CD14-positive monocyte (primary cell): ENCODE measurements at regions not wholly inside any gene's neighbourhood (a gene's known extent, or its start where the extent isn't known, plus 50 kb on each side); places are given as distances from the start of the nearest gene placed in this dataset.

Experiments
- DNase-seq, 3 donors: peaks; one replicate each; pipeline ENCODE4 v3.0.0-alpha.2; 2011 to 2022
- H2AFZ ChIP-seq: 2 replicates; pipeline ENCODE4 v1.6.0; 2012; ENCODE audit warnings: mild to moderate bottlenecking, low read depth, low read length, inconsistent platforms; ENCODE audit not compliant: insufficient read depth, poor library complexity, severe bottlenecking
- H3K27ac ChIP-seq, 2 donors: 1 replicate in 1 of 2; 2 replicates in 1 of 2; pipeline ENCODE4 v1.5.1; 2012 to 2013; ENCODE audit warnings: low read length in 2 of 2, control low read depth in 1 of 2, inconsistent platforms in 1 of 2, low read depth in 1 of 2, mild to moderate bottlenecking in 1 of 2
- H3K27me3 ChIP-seq, 2 donors: one replicate each; pipeline versions ENCODE4 v1.6.0 to v1.6.1; 2011 to 2013; ENCODE audit warnings: low read length in 2 of 2; ENCODE audit not compliant: control insufficient read depth in 2 of 2, insufficient read depth in 2 of 2
- H3K36me3 ChIP-seq, 2 donors: replicated peaks in 1 of 2; 1 replicate in 1 of 2; 2 replicates in 1 of 2; pipeline versions ENCODE4 v1.5.1 to v1.6.1; 2012 to 2013; ENCODE audit warnings: low read length in 2 of 2, control low read depth in 1 of 2, inconsistent platforms in 1 of 2, mild to moderate bottlenecking in 1 of 2; ENCODE audit not compliant: insufficient read depth in 2 of 2, control insufficient read depth in 1 of 2
- H3K4me1 ChIP-seq, 2 donors: 1 replicate in 1 of 2; 2 replicates in 1 of 2; pipeline versions ENCODE4 v1.5.1 to v1.6.1; 2012 to 2013; ENCODE audit warnings: low read length in 2 of 2, control low read depth in 1 of 2, inconsistent platforms in 1 of 2, mild to moderate bottlenecking in 1 of 2, moderate library complexity in 1 of 2; ENCODE audit not compliant: insufficient read depth in 2 of 2, control insufficient read depth in 1 of 2
- H3K4me2 ChIP-seq: replicated peaks from 2 replicates; pipeline ENCODE3; 2012; ENCODE audit warnings: low read length, moderate library complexity, mild to moderate bottlenecking; ENCODE audit not compliant: poor library complexity, severe bottlenecking; ENCODE audit errors: extremely low read depth
- H3K4me3 ChIP-seq, 3 experiments: fragments of 200-600 bp in 1 of 3; sonication (generic) in 1 of 3; replicated peaks in 1 of 3; 1 replicate in 2 of 3; 2 replicates in 1 of 3; pipeline ENCODE4 v1.5.1; 2011 to 2013; ENCODE audit warnings: low read length in 3 of 3, mild to moderate bottlenecking in 3 of 3, control low read depth in 2 of 3, low read depth in 2 of 3, inconsistent platforms in 1 of 3, moderate library complexity in 1 of 3
- H3K79me2 ChIP-seq: 2 replicates; pipeline ENCODE4 v1.6.0; 2012; ENCODE audit warnings: mild to moderate bottlenecking, control low read depth, inconsistent platforms, low read length, moderate library complexity; ENCODE audit not compliant: insufficient read depth
- H3K9ac ChIP-seq: 2 replicates; pipeline ENCODE4 v1.6.0; 2017; ENCODE audit warnings: low read length, mild to moderate bottlenecking; ENCODE audit not compliant: insufficient read depth, poor library complexity, severe bottlenecking
- H3K9me3 ChIP-seq, 2 donors: replicated peaks in 1 of 2; 1 replicate in 1 of 2; 2 replicates in 1 of 2; pipeline versions ENCODE4 v1.5.1 to v1.6.1; 2012 to 2013; ENCODE audit warnings: low read length in 2 of 2, control low read depth in 1 of 2; ENCODE audit not compliant: control insufficient read depth in 1 of 2, insufficient read depth in 1 of 2
- H4K20me1 ChIP-seq: 2 replicates; pipeline ENCODE4 v1.6.0; 2012; ENCODE audit warnings: mild to moderate bottlenecking, low read length, control low read depth, moderate library complexity; ENCODE audit not compliant: insufficient read depth
- H3K27ac Mint-ChIP-seq, 7 donors: one replicate each; pipeline ENCODE4 v1.8.0; 2020; ENCODE audit warnings: mild to moderate bottlenecking in 7 of 7, mixed read lengths in 7 of 7, moderate library complexity in 6 of 7, inconsistent platforms in 2 of 7
- H3K27me3 Mint-ChIP-seq, 3 donors: one replicate each; pipeline ENCODE4 v1.8.0; 2021 to 2022; ENCODE audit warnings: low read depth in 3 of 3, mild to moderate bottlenecking in 3 of 3, mixed read lengths in 3 of 3, moderate library complexity in 3 of 3, inconsistent platforms in 1 of 3
- H3K36me3 Mint-ChIP-seq, 2 donors: one replicate each; pipeline ENCODE4 v1.8.0; 2020; ENCODE audit warnings: mixed read lengths in 2 of 2, inconsistent platforms in 1 of 2, mild to moderate bottlenecking in 1 of 2
- H3K4me1 Mint-ChIP-seq: one replicate; pipeline ENCODE4 v1.8.0; 2020; ENCODE audit warnings: mild to moderate bottlenecking, mixed read lengths
- H3K4me3 Mint-ChIP-seq, 2 donors: one replicate each; pipeline ENCODE4 v1.8.0; 2020; ENCODE audit warnings: mild to moderate bottlenecking in 2 of 2, mixed read lengths in 2 of 2, moderate library complexity in 1 of 2
- H3K9me3 Mint-ChIP-seq, 7 donors: one replicate each; pipeline ENCODE4 v1.8.0; 2020 to 2022; ENCODE audit warnings: mixed read lengths in 7 of 7, mild to moderate bottlenecking in 6 of 7, moderate library complexity in 6 of 7, inconsistent platforms in 2 of 7
- WGBS: methylation state at CpG from one replicate; pipeline ENCODE4 v1.1.5; 2013; ENCODE audit warnings: missing lambda C conversion rate; ENCODE audit not compliant: insufficient coverage; 5-methylcytosine and 5-hydroxymethylcytosine counted together
- intact Hi-C, 2 donors: fragments of 100-400 bp; cut with micrococcal nuclease; formaldehyde crosslinking; loops; one replicate each; pipeline versions ENCODE4 v1.15.0 to v1.15.1; 2023
- TF ChIP-seq, protein P1 (sequence below): fragments of 200-600 bp; IDR thresholded peaks from one replicate; pipeline ENCODE4 v1.8.0; 2022; ENCODE audit warnings: antibody characterized with exemption, mild to moderate bottlenecking

DNA sequence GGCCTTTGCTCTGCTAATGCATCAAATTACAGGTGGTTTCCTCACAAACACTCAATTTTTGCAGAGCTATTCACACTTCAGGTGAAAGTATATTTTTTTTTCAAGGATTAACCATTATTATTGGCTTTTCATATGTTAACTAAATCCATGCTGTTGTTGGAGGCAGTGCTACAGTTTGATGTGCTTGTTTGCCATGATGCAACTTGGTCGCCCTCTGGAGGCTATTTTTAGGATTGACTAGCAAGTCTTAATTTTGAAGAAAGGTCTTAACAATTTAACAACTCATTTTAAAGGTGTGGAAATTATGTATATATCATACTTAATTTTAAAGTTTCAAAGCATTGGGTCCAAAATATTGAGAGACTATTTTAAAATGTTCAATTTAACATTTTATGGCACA lies 168.8 kb upstream of the FAM47A start:
- no peaks in the 10 kb centered on the region for H3K27me3 Mint-ChIP-seq
- no peaks in the 10 kb centered on the region for H3K36me3 Mint-ChIP-seq
- Histone ChIP-seq H3K27me3 (no peaks in the 10 kb centered on the region), H3K36me3 (no peaks in the 10 kb centered on the region), H3K4me3 (no peak overlapping the region), H3K79me2 (no peaks in the 10 kb centered on the region), H4K20me1 (no peaks in the 10 kb centered on the region), H3K4me2 (no peak overlapping the region), H3K4me1 (no peaks in the 10 kb centered on the region), H2AFZ (no peak overlapping the region), H3K27ac (no peak overlapping the region), H3K9me3 (no peaks in the 10 kb centered on the region), H3K9ac (no peak overlapping the region)
- TF ChIP-seq, protein P1, sequence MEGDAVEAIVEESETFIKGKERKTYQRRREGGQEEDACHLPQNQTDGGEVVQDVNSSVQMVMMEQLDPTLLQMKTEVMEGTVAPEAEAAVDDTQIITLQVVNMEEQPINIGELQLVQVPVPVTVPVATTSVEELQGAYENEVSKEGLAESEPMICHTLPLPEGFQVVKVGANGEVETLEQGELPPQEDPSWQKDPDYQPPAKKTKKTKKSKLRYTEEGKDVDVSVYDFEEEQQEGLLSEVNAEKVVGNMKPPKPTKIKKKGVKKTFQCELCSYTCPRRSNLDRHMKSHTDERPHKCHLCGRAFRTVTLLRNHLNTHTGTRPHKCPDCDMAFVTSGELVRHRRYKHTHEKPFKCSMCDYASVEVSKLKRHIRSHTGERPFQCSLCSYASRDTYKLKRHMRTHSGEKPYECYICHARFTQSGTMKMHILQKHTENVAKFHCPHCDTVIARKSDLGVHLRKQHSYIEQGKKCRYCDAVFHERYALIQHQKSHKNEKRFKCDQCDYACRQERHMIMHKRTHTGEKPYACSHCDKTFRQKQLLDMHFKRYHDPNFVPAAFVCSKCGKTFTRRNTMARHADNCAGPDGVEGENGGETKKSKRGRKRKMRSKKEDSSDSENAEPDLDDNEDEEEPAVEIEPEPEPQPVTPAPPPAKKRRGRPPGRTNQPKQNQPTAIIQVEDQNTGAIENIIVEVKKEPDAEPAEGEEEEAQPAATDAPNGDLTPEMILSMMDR = no peak
- H3K4me1 Mint-ChIP-seq = no peaks in the 10 kb centered on the region
- H3K4me3 Mint-ChIP-seq = no peak overlapping the region
- intact Hi-C loops = no loop called here
- no CpG with 5 or more reads among the region's 1 CpG for WGBS
- H3K9me3 Mint-ChIP-seq = no peaks in the 10 kb centered on the region
- DNase-seq = no peak
- no peak overlapping the region for H3K27ac Mint-ChIP-seq

GRCh38 chrX:34299451-34299967 lies 167.4 kb upstream of the FAM47A start:
- Histone ChIP-seq H3K4me3 (no peak overlapping the region), H3K79me2 (no peaks in the 10 kb centered on the region), H3K9ac (no peak overlapping the region), H4K20me1 (no peaks in the 10 kb centered on the region), H2AFZ (no peak overlapping the region), H3K27me3 (no peaks in the 10 kb centered on the region), H3K27ac (no peak overlapping the region), H3K36me3 (no peaks in the 10 kb centered on the region), H3K9me3 (no peaks in the 10 kb centered on the region), H3K4me1 (no peaks in the 10 kb centered on the region), H3K4me2 (no peak overlapping the region)
- 27% methylated on average over 1 of the region's 2 CpGs for WGBS
- Mint-ChIP-seq H3K27me3 (no peaks in the 10 kb centered on the region), H3K9me3 (peaks cover 0 to 1% (median 0%) of the 10 kb centered on the region in 7 donors), H3K4me3 (no peak overlapping the region), H3K27ac (no peak overlapping the region), H3K4me1 (no peaks in the 10 kb centered on the region), H3K36me3 (no peaks in the 10 kb centered on the region)
- TF ChIP-seq, protein P1 = no peak
- no peak for DNase-seq
- intact Hi-C loops = no loop called here
